Osteocyte (in vitro differentiated cells): ENCODE measurements at regions not wholly inside any gene's neighbourhood (a gene's known extent, or its start where the extent isn't known, plus 50 kb on each side); places are given as distances from the start of the nearest gene placed in this dataset.

ENCODE experiments used
- DNase-seq: peaks from one replicate; pipeline ENCODE4 v3.0.0; 2021; ENCODE audit warnings: mixed read lengths; ENCODE audit not compliant: unreplicated experiment; ENCODE audit errors: extremely low spot score
- H3K27ac Mint-ChIP-seq: one replicate; pipeline ENCODE4 v1.8.0; 2021; ENCODE audit warnings: mild to moderate bottlenecking, mixed read lengths; ENCODE audit not compliant: unreplicated experiment
- H3K27me3 Mint-ChIP-seq: one replicate; pipeline ENCODE4 v1.8.0; 2021; ENCODE audit warnings: mixed read lengths; ENCODE audit not compliant: unreplicated experiment
- H3K36me3 Mint-ChIP-seq: one replicate; pipeline ENCODE4 v1.8.0; 2021; ENCODE audit warnings: mixed read lengths; ENCODE audit not compliant: unreplicated experiment
- H3K4me1 Mint-ChIP-seq: one replicate; pipeline ENCODE4 v1.8.0; 2021; ENCODE audit warnings: mixed read lengths; ENCODE audit not compliant: unreplicated experiment
- H3K4me3 Mint-ChIP-seq: one replicate; pipeline ENCODE4 v1.8.0; 2021; ENCODE audit warnings: mild to moderate bottlenecking, moderate library complexity, mixed read lengths; ENCODE audit not compliant: unreplicated experiment
- H3K9me3 Mint-ChIP-seq: one replicate; pipeline ENCODE4 v1.8.0; 2021; ENCODE audit warnings: mixed read lengths; ENCODE audit not compliant: unreplicated experiment
- CTCF ChIP-seq: fragments of 200-600 bp; sonication (generic); IDR thresholded peaks from 2 replicates; pipeline ENCODE4 v1.5.0; 2021; ENCODE audit warnings: antibody characterized with exemption, mild to moderate bottlenecking, moderate library complexity

DNA sequence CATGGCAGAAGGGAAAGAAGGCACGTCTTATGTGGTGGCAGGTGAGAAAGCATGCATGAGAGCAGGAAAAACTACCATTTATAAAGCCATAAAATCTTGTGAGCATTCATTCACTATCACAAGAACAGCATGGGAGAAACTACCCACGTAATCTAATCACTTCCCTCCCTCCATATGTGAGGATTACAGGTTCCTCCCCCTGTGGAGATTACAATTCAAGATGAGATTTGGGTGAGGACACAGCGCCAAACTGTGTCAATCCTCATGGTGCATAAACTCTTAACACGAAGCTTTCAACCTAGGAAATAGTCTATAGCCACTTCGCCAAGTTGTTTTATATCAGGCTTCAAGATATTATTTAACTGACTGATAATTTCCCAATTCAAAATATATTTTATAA lies 595.5 kb downstream of the FBXO15 start:
- Mint-ChIP-seq H3K27ac (no peak overlapping the region), H3K36me3 (no peaks in the 10 kb centered on the region), H3K4me3 (no peak overlapping the region), H3K4me1 (no peaks in the 10 kb centered on the region), H3K9me3 (no peaks in the 10 kb centered on the region), H3K27me3 (peaks cover 14% of the 10 kb centered on the region)
- no peak for TF ChIP-seq CTCF
- DNase-seq, result no peak

DNA sequence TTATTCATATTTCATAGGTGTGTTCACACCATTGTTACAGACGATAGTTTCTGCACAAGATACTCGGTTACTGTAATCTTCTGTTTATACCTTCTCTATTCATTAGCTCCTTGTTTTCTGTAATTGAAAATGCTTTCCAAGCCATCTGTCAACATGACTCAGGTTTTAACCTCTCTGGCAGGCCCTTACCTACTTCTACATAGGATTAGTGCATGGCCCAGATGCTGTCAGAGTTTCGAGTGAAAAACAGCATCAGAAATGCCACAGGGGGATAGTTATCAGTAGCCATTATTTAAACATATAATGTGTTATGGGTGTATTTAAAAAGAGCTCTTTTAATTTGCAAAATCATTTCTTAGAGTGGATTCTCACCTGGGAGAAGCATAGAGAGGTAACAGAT lies 596.4 kb downstream of the FBXO15 start:
- no peak for DNase-seq
- H3K36me3 Mint-ChIP-seq, result no peaks in the 10 kb centered on the region
- no peak overlapping the region for H3K4me3 Mint-ChIP-seq
- H3K27me3 Mint-ChIP-seq, result peaks cover 14% of the 10 kb centered on the region
- TF ChIP-seq CTCF, result no peak
- H3K4me1 Mint-ChIP-seq, result no peaks in the 10 kb centered on the region
- H3K27ac Mint-ChIP-seq, result no peak overlapping the region
- H3K9me3 Mint-ChIP-seq, result no peaks in the 10 kb centered on the region

DNA sequence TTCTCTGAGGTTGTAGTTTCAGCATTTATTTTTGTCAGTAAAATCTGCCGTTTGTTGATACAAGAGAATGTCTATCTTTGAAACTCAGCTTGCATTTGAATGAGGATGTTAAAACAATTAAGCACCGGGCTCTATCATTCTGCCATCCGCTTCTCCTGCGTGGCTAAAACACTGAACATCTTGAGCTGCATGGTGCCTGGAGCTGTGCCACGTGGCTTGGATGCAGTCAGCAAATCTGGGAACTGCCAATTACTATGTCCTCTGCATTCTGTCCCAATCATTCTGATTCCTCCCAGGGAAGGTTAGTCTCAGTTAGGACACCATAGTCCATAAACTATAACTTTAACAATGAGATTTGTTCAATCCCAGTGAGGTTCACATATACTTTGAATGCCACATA lies 598.4 kb downstream of the FBXO15 start:
- H3K27me3 Mint-ChIP-seq, result peaks cover 11% of the 10 kb centered on the region
- TF ChIP-seq CTCF, result no peak
- no peaks in the 10 kb centered on the region for H3K36me3 Mint-ChIP-seq
- no peak overlapping the region for H3K27ac Mint-ChIP-seq
- no peak overlapping the region for H3K4me3 Mint-ChIP-seq
- H3K4me1 Mint-ChIP-seq, result no peaks in the 10 kb centered on the region
- no peaks in the 10 kb centered on the region for H3K9me3 Mint-ChIP-seq
- DNase-seq, result no peak

DNA sequence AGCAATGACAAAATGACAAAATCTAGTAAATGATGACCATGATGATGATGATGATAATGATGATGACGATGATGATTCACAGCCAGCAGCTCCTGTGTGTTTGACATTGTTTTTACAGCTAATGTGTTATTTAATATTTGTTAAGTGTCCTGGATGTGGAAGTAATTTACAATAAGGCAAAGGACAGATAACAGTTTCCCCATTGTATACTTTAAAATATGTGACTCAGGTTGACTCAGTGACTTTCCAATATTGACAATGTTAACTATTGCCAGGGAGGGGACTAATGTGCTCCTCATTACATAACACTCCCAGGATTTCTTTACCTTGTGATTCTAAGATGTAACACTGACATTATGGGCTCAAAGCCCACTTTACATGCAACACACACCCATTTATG lies 602.2 kb downstream of the FBXO15 start:
- TF ChIP-seq CTCF, result no peak
- H3K9me3 Mint-ChIP-seq, result no peaks in the 10 kb centered on the region
- peaks cover 21% of the 10 kb centered on the region for H3K27me3 Mint-ChIP-seq
- H3K4me3 Mint-ChIP-seq, result no peak overlapping the region
- DNase-seq, result no peak
- no peak overlapping the region for H3K27ac Mint-ChIP-seq
- H3K36me3 Mint-ChIP-seq, result no peaks in the 10 kb centered on the region
- H3K4me1 Mint-ChIP-seq, result no peaks in the 10 kb centered on the region

GRCh38 chr18:73544617-73545016 lies 603.0 kb downstream of the FBXO15 start:
- TF ChIP-seq CTCF, result no peak
- DNase-seq, result no peak
- H3K4me3 Mint-ChIP-seq, result no peak overlapping the region
- peaks cover 23% of the 10 kb centered on the region for H3K27me3 Mint-ChIP-seq
- H3K36me3 Mint-ChIP-seq, result no peaks in the 10 kb centered on the region
- H3K4me1 Mint-ChIP-seq, result no peaks in the 10 kb centered on the region
- H3K9me3 Mint-ChIP-seq, result no peaks in the 10 kb centered on the region
- H3K27ac Mint-ChIP-seq, result no peak overlapping the region
